GM19397 (cell line): ENCODE measurements at regions not wholly inside any gene's neighbourhood (a gene's known extent, or its start where the extent isn't known, plus 50 kb on each side); places are given as distances from the start of the nearest gene placed in this dataset.

Source experiments
- ATAC-seq: cut with Tn5 transposase; IDR thresholded peaks from one replicate; pipeline ENCODE4 v1.9.1; 2021; ENCODE audit warnings: mild to moderate bottlenecking, moderate library complexity; ENCODE audit not compliant: unreplicated experiment

- no peak for ATAC-seq
Measured at GRCh38 chr3:104855702-104856101, 511.0 kb upstream of the ALCAM start.

- no peak for ATAC-seq
Measured at GRCh38 chr3:104856741-104857140, 510.0 kb upstream of the ALCAM start.

- ATAC-seq, result no peak
Measured at GRCh38 chr3:104868291-104868690, 498.4 kb upstream of the ALCAM start.

- no peak for ATAC-seq
Measured at GRCh38 chr3:104870276-104870675, 496.4 kb upstream of the ALCAM start.

- ATAC-seq, result no peak
Measured at GRCh38 chr3:104873331-104873730, 493.4 kb upstream of the ALCAM start.

- no peak for ATAC-seq
Measured at GRCh38 chr3:104878395-104878794, 488.3 kb upstream of the ALCAM start.

GRCh38 chr3:104879919-104880318 is 486.8 kb upstream of the ALCAM start:
- ATAC-seq, result no peak

GRCh38 chr3:104885214-104885814 is 481.4 kb upstream of the ALCAM start:
- peak; percentile 47 for ATAC-seq

- ATAC-seq, result no peak
Measured at GRCh38 chr3:104886220-104886995, 480.3 kb upstream of the ALCAM start.

- ATAC-seq, result no peak
Measured at GRCh38 chr3:104887069-104887468, 479.6 kb upstream of the ALCAM start.

GRCh38 chr3:104887619-104888018 is 479.1 kb upstream of the ALCAM start:
- no peak for ATAC-seq

GRCh38 chr3:104892044-104892443 is 474.7 kb upstream of the ALCAM start:
- ATAC-seq, result no peak

GRCh38 chr3:104896624-104897023 is 470.1 kb upstream of the ALCAM start:
- ATAC-seq, result no peak

GRCh38 chr3:104901396-104901795 is 465.3 kb upstream of the ALCAM start:
- no peak for ATAC-seq

GRCh38 chr3:104903064-104903463 is 463.6 kb upstream of the ALCAM start:
- ATAC-seq, result no peak

- no peak for ATAC-seq
Measured at GRCh38 chr3:104906001-104906639, 460.6 kb upstream of the ALCAM start.

GRCh38 chr3:104907507-104907906 is 459.2 kb upstream of the ALCAM start:
- no peak for ATAC-seq

GRCh38 chr3:104908761-104909160 is 457.9 kb upstream of the ALCAM start:
- ATAC-seq, result no peak

GRCh38 chr3:104909198-104909597 is 457.5 kb upstream of the ALCAM start:
- ATAC-seq, result no peak

GRCh38 chr3:104909721-104910120 is 457.0 kb upstream of the ALCAM start:
- ATAC-seq, result no peak

- ATAC-seq, result no peak
Measured at GRCh38 chr3:104911376-104911775, 455.3 kb upstream of the ALCAM start.

GRCh38 chr3:104916971-104917370 is 449.7 kb upstream of the ALCAM start:
- no peak for ATAC-seq
